GM19328 (cell line): ENCODE measurements at regions not wholly inside any gene's neighbourhood (a gene's known extent, or its start where the extent isn't known, plus 50 kb on each side); places are given as distances from the start of the nearest gene placed in this dataset.
"Not testable (repeated sequence)": the region's sequence is repeated elsewhere in the genome, so short reads cannot be mapped to it uniquely, and the experiment has no call there.

Experiments
- ATAC-seq: cut with Tn5 transposase; IDR thresholded peaks from one replicate; pipeline ENCODE4 v1.9.1; 2021; ENCODE audit warnings: mild to moderate bottlenecking, moderate library complexity; ENCODE audit not compliant: unreplicated experiment

GRCh38 chr1:242826701-242827336 is 302.3 kb upstream of the PLD5 start:
- ATAC-seq: no peak

- no peak for ATAC-seq
Observed at GRCh38 chr1:242824435-242824834, 299.9 kb upstream of the PLD5 start.

- peak; percentile 87 for ATAC-seq
Observed at GRCh38 chr1:242813490-242814091, 289.1 kb upstream of the PLD5 start.

GRCh38 chr1:242811092-242811840 is 286.8 kb upstream of the PLD5 start:
- ATAC-seq: no peak

- no peak for ATAC-seq
Observed at GRCh38 chr1:242806324-242806723, 281.8 kb upstream of the PLD5 start.

GRCh38 chr1:242805360-242805759 is 280.9 kb upstream of the PLD5 start:
- not testable (repeated sequence) for ATAC-seq

- ATAC-seq: no peak
Observed at GRCh38 chr1:242802973-242803372, 278.5 kb upstream of the PLD5 start.

- ATAC-seq: no peak
Observed at GRCh38 chr1:242800521-242800920, 276.0 kb upstream of the PLD5 start.

- ATAC-seq: no peak
Observed at GRCh38 chr1:242797856-242798255, 273.4 kb upstream of the PLD5 start.

GRCh38 chr1:242788771-242789170 is 264.3 kb upstream of the PLD5 start:
- peak; percentile 59 for ATAC-seq

- no peak for ATAC-seq
Observed at GRCh38 chr1:242787968-242788367, 263.5 kb upstream of the PLD5 start.

- ATAC-seq: no peak
Observed at GRCh38 chr1:242784807-242785206, 260.3 kb upstream of the PLD5 start.

GRCh38 chr1:242784084-242784483 is 259.6 kb upstream of the PLD5 start:
- peak; percentile 47 for ATAC-seq

- ATAC-seq: no peak
Observed at GRCh38 chr1:242774256-242774655, 249.8 kb upstream of the PLD5 start.

GRCh38 chr1:242770366-242770765 is 245.9 kb upstream of the PLD5 start:
- ATAC-seq: no peak

GRCh38 chr1:242764161-242764560 is 239.7 kb upstream of the PLD5 start:
- ATAC-seq: no peak

- no peak for ATAC-seq
Observed at GRCh38 chr1:242761556-242761955, 237.1 kb upstream of the PLD5 start.

- no peak for ATAC-seq
Observed at GRCh38 chr1:242754926-242755325, 230.4 kb upstream of the PLD5 start.

- ATAC-seq: no peak
Observed at GRCh38 chr1:242754125-242754524, 229.6 kb upstream of the PLD5 start.

- no peak for ATAC-seq
Observed at GRCh38 chr1:242747233-242747632, 222.7 kb upstream of the PLD5 start.

GRCh38 chr1:242745079-242745478 is 220.6 kb upstream of the PLD5 start:
- no peak for ATAC-seq
